ENCODE measurements at regions not wholly inside any gene's neighbourhood (a gene's known extent, or its start where the extent isn't known, plus 50 kb on each side); places are given as distances from the start of the nearest gene placed in this dataset.

GRCh38 chr1:14039582-14040430 lies 339.8 kb downstream of the PRDM2 start:
- DNase-seq (ENCODE audit: low spot score), result no peak

DNA sequence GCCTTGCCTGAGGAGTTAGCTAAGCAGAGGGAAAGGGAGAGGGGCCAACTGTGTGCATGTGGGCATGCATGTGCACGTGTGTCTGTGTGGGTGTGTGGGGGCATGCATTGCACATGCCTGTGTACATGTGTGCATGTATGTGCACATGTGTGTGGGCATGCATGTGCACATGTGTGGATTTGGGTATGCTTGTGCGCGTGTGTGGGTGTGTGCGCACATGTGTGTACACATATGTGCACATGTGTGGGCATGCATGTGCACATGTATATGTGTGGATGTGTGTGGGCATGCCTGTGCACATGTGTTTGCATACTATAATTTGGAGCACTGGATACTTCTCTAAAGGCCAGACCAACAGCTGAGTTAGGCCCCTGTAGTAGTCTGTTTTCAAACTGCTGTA lies 350.0 kb downstream of the PRDM2 start:
- DNase-seq (ENCODE audit: low spot score), result no peak

DNA sequence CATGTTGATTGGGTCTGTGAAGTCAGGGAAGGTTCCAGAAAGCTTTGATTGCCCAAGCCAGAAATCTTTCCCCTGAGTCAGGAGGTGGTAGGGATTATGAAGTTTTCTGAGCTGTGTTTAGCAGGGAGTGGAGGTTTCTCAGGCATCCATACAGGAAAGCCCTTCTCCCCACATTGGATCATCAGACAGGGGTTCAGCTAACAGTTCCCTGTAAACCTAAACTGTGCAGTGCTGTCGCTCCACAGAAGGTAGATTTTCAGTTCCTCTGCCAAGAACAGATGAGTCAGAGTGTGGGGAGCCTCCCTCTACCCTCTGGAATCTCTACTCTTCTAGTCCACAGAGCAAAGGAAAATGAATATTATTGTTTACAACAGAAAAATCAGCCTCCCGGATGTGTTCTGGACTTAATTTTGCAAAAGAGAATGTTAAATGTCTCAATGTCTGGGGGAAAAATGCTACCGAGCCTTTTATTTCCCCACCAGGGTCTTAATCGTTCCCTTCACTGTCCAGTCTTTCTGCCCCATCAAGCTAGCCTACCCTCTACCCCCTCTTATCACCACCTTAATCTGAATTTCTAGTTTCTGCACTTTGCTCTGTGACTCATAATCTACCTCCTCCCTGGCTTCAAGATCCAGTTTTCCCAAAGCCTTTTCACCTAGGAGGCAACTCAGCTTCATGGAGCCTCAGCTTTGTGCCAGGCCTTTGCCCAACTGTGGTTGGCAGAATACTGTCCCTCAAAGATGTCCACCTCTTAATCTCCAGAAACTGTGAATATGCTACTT lies 355.6 kb downstream of the PRDM2 start:
- DNase-seq (ENCODE audit: low spot score), result peak; percentile 49

DNA sequence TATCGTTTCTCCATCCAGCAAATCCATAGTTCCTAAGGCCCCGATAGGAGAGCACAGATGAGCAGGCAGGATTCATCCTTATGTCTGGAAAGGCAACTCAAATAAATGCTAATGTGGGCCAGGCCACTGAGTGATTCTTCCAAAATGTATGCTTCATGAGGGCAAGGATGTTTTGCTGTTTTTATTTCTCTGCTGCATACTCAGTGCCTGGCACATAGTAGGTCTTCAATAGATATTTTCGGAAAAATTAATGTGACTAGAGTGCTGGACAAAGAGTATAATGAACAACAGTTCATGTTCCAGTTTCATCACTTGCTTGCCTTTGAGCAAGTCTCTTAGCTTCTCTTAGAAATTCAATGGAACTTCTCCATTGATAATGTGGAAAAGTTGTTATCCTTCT lies 357.7 kb downstream of the PRDM2 start:
- DNase-seq (ENCODE audit: low spot score), result no peak

- no peak for DNase-seq (ENCODE audit: low spot score)
These were observed 361.2 kb downstream of the PRDM2 start for GRCh38 chr1:14061204-14061603.

DNA sequence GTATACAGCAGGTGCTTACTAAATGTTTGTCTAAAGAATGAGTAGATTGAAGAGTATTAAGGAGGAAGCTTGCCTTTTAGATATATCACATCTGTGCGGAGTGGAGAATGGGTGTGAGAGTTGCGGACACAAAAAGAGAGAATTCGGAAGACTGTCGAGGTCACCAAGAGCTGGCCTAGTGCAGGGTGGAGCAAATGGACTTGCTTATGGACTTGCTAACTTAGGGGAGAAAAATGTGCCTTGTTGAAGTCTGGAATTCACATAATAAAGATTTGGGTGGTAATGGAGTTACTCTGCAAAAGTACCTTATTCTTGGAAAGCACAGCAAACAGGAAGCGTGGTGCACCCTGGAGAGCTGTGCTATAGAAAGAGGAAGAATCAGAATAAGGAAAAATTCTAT lies 361.7 kb downstream of the PRDM2 start:
- no peak for DNase-seq (ENCODE audit: low spot score)

GRCh38 chr1:14062669-14063068 lies 362.7 kb downstream of the PRDM2 start:
- DNase-seq (ENCODE audit: low spot score), result no peak

GRCh38 chr1:14064649-14065442 lies 364.9 kb downstream of the PRDM2 start:
- no peak for DNase-seq (ENCODE audit: low spot score)

DNA sequence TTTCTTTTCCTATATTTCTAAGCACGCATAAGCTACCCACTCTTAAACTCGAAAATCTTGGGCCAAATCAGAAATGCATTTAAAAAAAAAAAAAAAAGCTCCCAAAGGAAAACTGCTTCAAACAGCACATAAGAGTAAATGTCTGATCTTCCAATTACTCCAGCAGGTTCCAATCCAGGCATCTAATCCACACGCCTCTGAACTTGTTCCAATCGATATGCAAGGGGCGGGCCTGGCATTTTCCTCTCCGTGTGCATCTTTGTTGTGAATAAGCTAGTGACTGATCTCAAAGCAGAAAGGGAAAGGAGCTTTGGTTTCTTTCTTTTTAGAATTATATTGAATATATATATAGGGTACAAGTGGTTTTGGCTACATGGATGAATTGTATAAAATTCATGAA lies 365.5 kb downstream of the PRDM2 start:
- no peak for DNase-seq (ENCODE audit: low spot score)

- DNase-seq (ENCODE audit: low spot score), result no peak
These were observed 367.0 kb downstream of the PRDM2 start for GRCh38 chr1:14067036-14067435.

GRCh38 chr1:14067711-14068110 lies 367.7 kb downstream of the PRDM2 start:
- no peak for DNase-seq (ENCODE audit: low spot score)

DNA sequence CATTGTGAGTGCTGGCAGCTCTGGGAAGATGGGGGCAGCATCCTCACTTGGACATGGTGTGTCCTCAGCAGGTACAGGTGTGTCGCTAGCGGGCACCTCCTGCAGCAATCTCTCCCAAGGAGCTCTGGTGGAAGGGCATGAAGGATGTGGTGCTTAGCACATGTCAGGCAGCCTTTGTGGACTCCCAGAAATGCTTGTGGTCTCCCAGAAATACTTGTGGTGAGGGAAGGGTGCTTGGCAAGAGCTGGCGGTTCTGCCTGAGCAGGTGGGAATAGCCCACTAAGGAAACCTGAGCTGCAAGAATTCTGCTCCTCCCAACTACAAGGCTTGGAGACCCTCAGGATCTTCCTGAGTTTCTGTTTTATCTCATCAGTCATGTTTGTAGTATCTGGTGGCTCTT lies 371.6 kb downstream of the PRDM2 start:
- no peak for DNase-seq (ENCODE audit: low spot score)

DNA sequence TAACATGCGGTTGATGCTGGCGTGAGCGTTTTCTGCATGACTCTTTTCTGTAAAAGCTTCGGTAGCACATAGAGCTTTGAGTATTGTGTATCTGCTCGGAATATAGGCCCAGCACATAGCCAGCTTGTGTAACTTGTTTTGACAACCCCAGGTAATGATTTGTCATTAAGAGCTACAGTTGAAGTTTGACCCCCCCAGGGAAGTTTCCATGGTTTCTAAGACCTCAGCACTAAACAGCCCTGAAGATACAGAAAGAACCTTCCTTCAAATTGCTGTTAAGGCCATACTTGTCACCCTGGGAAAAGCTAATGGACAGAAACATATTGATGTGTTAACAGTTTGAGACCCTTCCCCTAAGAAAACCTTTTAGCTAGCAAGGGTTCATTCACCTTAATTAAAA lies 380.7 kb downstream of the PRDM2 start:
- DNase-seq (ENCODE audit: low spot score), result no peak

GRCh38 chr1:14082331-14082730 lies 382.3 kb downstream of the PRDM2 start:
- no peak for DNase-seq (ENCODE audit: low spot score)

DNA sequence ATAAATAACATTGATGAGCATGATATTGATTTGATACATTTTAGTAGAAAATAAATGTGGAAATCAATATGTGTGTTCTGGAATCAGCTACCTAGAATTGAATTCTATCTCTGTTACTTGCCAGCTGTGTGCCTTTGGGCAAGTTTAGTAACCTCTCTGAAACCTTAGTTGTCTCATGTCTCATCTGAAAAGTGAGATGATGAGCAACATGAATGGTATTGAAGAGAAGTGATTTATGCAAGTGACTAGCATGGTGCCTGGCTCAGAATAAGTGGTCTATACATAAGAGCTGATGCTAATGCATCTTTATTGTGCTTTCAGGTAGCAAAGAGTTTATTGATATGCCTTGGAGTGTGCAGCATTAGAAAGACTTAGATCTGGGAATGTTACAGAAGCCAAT lies 383.3 kb downstream of the PRDM2 start:
- no peak for DNase-seq (ENCODE audit: low spot score)

- no peak for DNase-seq (ENCODE audit: low spot score)
These were observed 383.7 kb downstream of the PRDM2 start for GRCh38 chr1:14083706-14084105.

DNA sequence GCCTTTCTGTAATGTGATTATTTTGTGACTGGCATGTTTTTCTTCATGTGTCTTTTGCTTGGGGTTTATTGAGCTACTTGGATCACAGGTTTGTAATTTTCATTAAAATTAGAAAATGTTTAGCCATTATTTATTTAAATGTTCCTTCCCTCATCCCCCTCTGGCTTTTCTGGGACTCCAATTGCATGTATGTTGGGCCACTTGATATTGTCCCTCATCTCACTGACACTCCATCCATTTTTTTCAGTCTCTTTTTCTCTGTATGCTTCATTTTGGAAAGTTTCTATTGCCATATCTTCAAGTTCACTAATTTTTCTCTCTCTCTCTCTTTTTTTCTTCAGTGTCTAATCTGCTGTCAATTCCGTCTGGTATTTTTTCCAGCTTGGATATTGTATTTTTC lies 390.1 kb downstream of the PRDM2 start:
- no peak for DNase-seq (ENCODE audit: low spot score)

- DNase-seq (ENCODE audit: low spot score), result no peak
These were observed 390.5 kb downstream of the PRDM2 start for GRCh38 chr1:14090531-14090930.

- no peak for DNase-seq (ENCODE audit: low spot score)
These were observed 394.8 kb downstream of the PRDM2 start for GRCh38 chr1:14094611-14095400.

DNA sequence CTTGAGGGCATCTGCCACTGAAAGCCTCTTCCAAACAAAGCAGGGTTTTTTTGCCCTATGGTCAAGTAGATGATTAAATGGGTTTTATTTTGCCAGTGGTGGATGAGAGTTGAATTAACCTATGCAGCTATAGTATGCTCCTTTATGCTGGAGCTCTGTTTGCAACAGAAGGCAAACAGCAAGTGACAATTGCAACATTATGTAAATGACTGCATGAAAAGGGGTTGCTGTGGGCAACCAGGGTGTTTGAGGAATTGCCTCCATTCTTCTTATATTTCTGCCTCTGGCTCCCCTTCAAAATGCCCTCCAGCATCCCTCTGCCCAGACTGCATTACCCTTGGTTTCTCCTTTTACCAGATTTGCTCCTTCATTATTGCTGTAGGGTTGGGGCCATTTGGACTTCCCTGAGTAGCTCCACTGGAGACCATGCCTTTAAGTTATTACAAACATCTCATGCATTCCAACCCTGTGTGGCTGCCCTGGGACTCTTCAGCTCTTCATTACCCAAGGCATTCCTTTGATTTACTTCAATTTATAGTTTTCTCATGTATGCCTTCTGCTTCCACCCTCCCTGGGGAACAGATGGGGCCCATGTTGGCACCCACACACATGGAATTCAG lies 398.4 kb downstream of the PRDM2 start:
- DNase-seq (ENCODE audit: low spot score), result no peak

DNA sequence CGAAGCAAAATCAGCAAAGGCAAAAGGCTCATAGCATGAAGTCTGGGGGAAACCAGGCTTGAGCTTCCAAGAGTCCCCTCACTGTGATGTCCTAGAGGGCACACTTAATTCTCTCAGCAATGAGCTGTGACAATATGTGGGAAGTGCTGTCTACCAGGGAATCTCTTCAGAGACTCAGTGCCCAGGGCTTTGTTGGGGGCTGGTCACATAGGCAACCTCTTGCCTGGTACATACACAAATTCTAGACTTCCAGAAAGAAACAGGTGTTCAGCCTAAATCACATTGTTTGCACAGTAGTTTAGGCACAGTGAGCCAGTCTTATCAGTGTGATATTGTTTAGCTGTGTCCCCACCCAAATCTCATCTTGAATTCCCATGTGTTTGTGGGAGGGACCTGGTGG lies 400.5 kb downstream of the PRDM2 start:
- no peak for DNase-seq (ENCODE audit: low spot score)
